H1 (cell line): ENCODE measurements at regions not wholly inside any gene's neighbourhood (a gene's known extent, or its start where the extent isn't known, plus 50 kb on each side); places are given as distances from the start of the nearest gene placed in this dataset.

Experiments
- CTCF ChIA-PET: fragments of 300-600 bp; sonication (Branson Sonifier 250); formaldehyde crosslinking; loops from one replicate; lab custom pipeline; 2021; ENCODE audit not compliant: partially characterized antibody; lab: Charles Lee
- POLR2A ChIA-PET: fragments of 300-600 bp; sonication (Branson Sonifier 250); formaldehyde crosslinking; loops from one replicate; lab custom pipeline; 2021; ENCODE audit warnings: inconsistent platforms; ENCODE audit not compliant: partially characterized antibody; lab: Charles Lee
- DNase-seq, 2 experiments: peaks; one replicate each; pipeline versions ENCODE4 v3.0.0 to v3.0.0-alpha.2; 2010 to 2022; ENCODE audit warnings: low spot score in 2 of 2, low read depth in 1 of 2, mixed read lengths in 1 of 2
- FAIRE-seq: peaks from 2 replicates; lab custom pipeline; 2011; peaks lifted over from hg19 to GRCh38; lab: Jason Lieb, UNC
- H2AFZ ChIP-seq: 2 replicates; pipeline ENCODE4 v1.8.1; 2012; ENCODE audit warnings: low read length, inconsistent platforms
- H2AK5ac ChIP-seq: 2 replicates; pipeline ENCODE4 v1.6.1; 2013; ENCODE audit warnings: low read depth, low read length
- H2BK120ac ChIP-seq: replicated peaks from 2 replicates; pipeline ENCODE3; 2013; ENCODE audit warnings: low read depth, low read length, inconsistent platforms
- H2BK12ac ChIP-seq: 2 replicates; pipeline ENCODE4 v1.6.1; 2013; ENCODE audit warnings: low read depth, low read length
- H2BK15ac ChIP-seq: 2 replicates; pipeline ENCODE4 v1.6.1; 2013; ENCODE audit warnings: low read length
- H2BK20ac ChIP-seq: 2 replicates; pipeline ENCODE4 v1.6.1; 2013; ENCODE audit warnings: low read length
- H2BK5ac ChIP-seq: 2 replicates; pipeline ENCODE4 v1.6.1; 2013; ENCODE audit warnings: low read depth, low read length
- H3K14ac ChIP-seq: 2 replicates; pipeline ENCODE4 v1.6.1; 2013; ENCODE audit warnings: inconsistent platforms; ENCODE audit not compliant: insufficient read length
- H3K18ac ChIP-seq: 2 replicates; pipeline ENCODE4 v1.6.1; 2013; ENCODE audit warnings: low read length; ENCODE audit errors: extremely low read depth
- H3K23ac ChIP-seq: 2 replicates; pipeline ENCODE4 v1.6.1; 2013; ENCODE audit warnings: inconsistent platforms; ENCODE audit not compliant: insufficient read length
- H3K23me2 ChIP-seq: 2 replicates; pipeline ENCODE4 v1.6.1; 2013; ENCODE audit warnings: low read depth, low read length
- H3K27ac ChIP-seq: 2 replicates; pipeline ENCODE4 v1.6.1; 2011; ENCODE audit warnings: low read depth, low read length, inconsistent platforms
- H3K27me3 ChIP-seq, 4 experiments: replicated peaks in 1 of 4; 1 replicate in 1 of 4; 2 replicates in 3 of 4; pipeline versions ENCODE4 v1.6.1 to v1.8.1; 2011 to 2013; ENCODE audit warnings: low read length in 3 of 4, mild to moderate bottlenecking in 3 of 4, inconsistent platforms in 2 of 4, mixed read lengths in 2 of 4, moderate library complexity in 1 of 4; ENCODE audit not compliant: control insufficient read depth in 3 of 4, insufficient read depth in 3 of 4; ENCODE audit errors: extremely low read depth in 1 of 4
- H3K36me3 ChIP-seq, 4 experiments: 2 replicates each; pipeline versions ENCODE4 v1.6.1 to v1.8.1; 2011 to 2013; ENCODE audit warnings: mild to moderate bottlenecking in 4 of 4, low read length in 3 of 4, moderate library complexity in 2 of 4, control low read depth in 1 of 4, inconsistent platforms in 1 of 4; ENCODE audit not compliant: insufficient read depth in 4 of 4, control insufficient read depth in 2 of 4
- H3K4ac ChIP-seq: replicated peaks from 2 replicates; pipeline ENCODE3; 2013; ENCODE audit warnings: low read length, low read depth, mixed read lengths, inconsistent platforms; ENCODE audit not compliant: insufficient read length
- H3K4me1 ChIP-seq, 4 experiments: replicated peaks in 1 of 4; 1 replicate in 1 of 4; 2 replicates in 3 of 4; pipeline versions ENCODE4 v1.6.1 to v1.8.1; 2011 to 2013; ENCODE audit warnings: low read length in 3 of 4, inconsistent platforms in 2 of 4, mixed read lengths in 1 of 4; ENCODE audit not compliant: insufficient read depth in 4 of 4, control insufficient read depth in 3 of 4
- H3K4me2 ChIP-seq, 2 experiments: 2 replicates each; pipeline versions ENCODE4 v1.6.1 to v1.8.1; 2011 to 2013; ENCODE audit warnings: low read depth in 2 of 2, low read length in 2 of 2, control low read depth in 1 of 2, inconsistent platforms in 1 of 2, mild to moderate bottlenecking in 1 of 2; ENCODE audit not compliant: insufficient read depth in 1 of 2
- H3K4me3 ChIP-seq, 4 experiments: fragments of 200-600, 300-600 bp in 1 of 4; sonication (generic), shearing (Covaris generic), sonication (Bioruptor Twin) in 1 of 4; 2 replicates each; pipeline versions ENCODE4 v1.5.1 to v1.8.1; 2011 to 2016; ENCODE audit warnings: low read length in 4 of 4, low read depth in 3 of 4, control low read depth in 2 of 4, inconsistent platforms in 2 of 4, mild to moderate bottlenecking in 2 of 4, mixed read lengths in 1 of 4, moderate library complexity in 1 of 4; ENCODE audit not compliant: insufficient read depth in 2 of 4; ENCODE audit errors: extremely low read depth in 1 of 4
- H3K56ac ChIP-seq: replicated peaks from 2 replicates; pipeline ENCODE3; 2013; ENCODE audit warnings: low read depth, mild to moderate bottlenecking, mixed read lengths, low read length, inconsistent platforms; ENCODE audit not compliant: insufficient read length
- H3K79me1 ChIP-seq: 2 replicates; pipeline ENCODE4 v1.6.1; 2013; ENCODE audit warnings: low read depth, low read length, control low read depth
- H3K79me2 ChIP-seq, 2 experiments: 2 replicates each; pipeline versions ENCODE4 v1.6.1 to v1.8.1; 2012 to 2013; ENCODE audit warnings: low read length in 2 of 2, mild to moderate bottlenecking in 2 of 2, inconsistent platforms in 1 of 2; ENCODE audit not compliant: insufficient read depth in 2 of 2, control insufficient read depth in 1 of 2
- H3K9ac ChIP-seq, 4 experiments: replicated peaks in 1 of 4; 1 replicate in 1 of 4; 2 replicates in 3 of 4; pipeline versions ENCODE4 v1.6.1 to v1.8.1; 2011 to 2013; ENCODE audit warnings: low read depth in 3 of 4, low read length in 3 of 4, control low read depth in 2 of 4, mild to moderate bottlenecking in 2 of 4, moderate library complexity in 2 of 4, inconsistent platforms in 1 of 4; ENCODE audit errors: extremely low read depth in 1 of 4
- H3K9me3 ChIP-seq, 2 experiments: 2 replicates each; pipeline versions ENCODE4 v1.6.1 to v1.8.1; 2012 to 2013; ENCODE audit warnings: mild to moderate bottlenecking in 2 of 2, moderate library complexity in 2 of 2, control low read depth in 1 of 2, inconsistent platforms in 1 of 2, low read depth in 1 of 2, low read length in 1 of 2, mixed read lengths in 1 of 2; ENCODE audit not compliant: insufficient read depth in 2 of 2
- H4K20me1 ChIP-seq, 2 experiments: replicated peaks in 1 of 2; 2 replicates each; pipeline versions ENCODE3 to v1.8.1; 2011 to 2013; ENCODE audit warnings: inconsistent platforms in 2 of 2, low read length in 2 of 2, mild to moderate bottlenecking in 1 of 2; ENCODE audit not compliant: insufficient read depth in 2 of 2, control insufficient read depth in 1 of 2
- H4K5ac ChIP-seq: 2 replicates; pipeline ENCODE4 v1.6.1; 2013; ENCODE audit warnings: low read length, low read depth, mixed read lengths, inconsistent platforms; ENCODE audit not compliant: insufficient read length
- H4K8ac ChIP-seq: 2 replicates; pipeline ENCODE4 v1.8.0; 2013; ENCODE audit warnings: mild to moderate bottlenecking, moderate library complexity, low read length, inconsistent platforms; ENCODE audit not compliant: insufficient read depth; ENCODE audit errors: extremely low read depth
- H4K91ac ChIP-seq: replicated peaks from 2 replicates; pipeline ENCODE3; 2013; ENCODE audit warnings: low read length, mixed read lengths, inconsistent platforms; ENCODE audit not compliant: insufficient read length
- RAD21 ChIP-seq, 2 experiments: IDR thresholded peaks in 1 of 2; conservative IDR thresholded peaks in 1 of 2; 2 replicates each; pipeline ENCODE4 v1.6.1; 2011; ENCODE audit warnings: low read depth in 2 of 2, low read length in 2 of 2, improper control_type of control experiment in 1 of 2, inconsistent platforms in 1 of 2, mild to moderate bottlenecking in 1 of 2, moderate library complexity in 1 of 2
- TEAD4 ChIP-seq: IDR thresholded peaks from 2 replicates; pipeline ENCODE4 v1.6.1; 2012; ENCODE audit warnings: low read depth, low read length, inconsistent platforms, mixed read lengths
- WGBS, 2 experiments: shearing (Covaris generic) in 1 of 2; methylation state at CpG; one replicate each; pipeline versions ENCODE4 v1.1.6 to v1.1.7; 2013 to 2015; ENCODE audit warnings: low lambda C conversion rate in 2 of 2, mixed read lengths in 2 of 2, inconsistent platforms in 1 of 2, low coverage in 1 of 2, missing lambda C conversion rate in 1 of 2; ENCODE audit not compliant: insufficient replicate concordance in 2 of 2, insufficient coverage in 1 of 2, insufficient read length in 1 of 2; ENCODE audit errors: extremely low coverage in 1 of 2, missing lambda C conversion rate in 1 of 2; 5-methylcytosine and 5-hydroxymethylcytosine counted together

- CTCF ChIA-PET, result interaction anchor here (1.3 to 1.4 kb wide), 2 partner anchors 9 to 12 kb away, joined by 3 to 4 read pairs; no protein-coding TSS in a partner anchor
- H3K4ac ChIP-seq, result no peak overlapping the region
- FAIRE-seq (no peak), DNase-seq (no peak)
- H4K91ac ChIP-seq, result no peak overlapping the region
- TF ChIP-seq RAD21 (IDR thresholded peaks at IDR 0.05 in 1 of 2, conservative IDR thresholded peaks at IDR 0.05 in 1 of 2; ENCODE audit: low read depth in 2 of 2, low read length in 2 of 2) (no peak), TEAD4 (0 out of 2 replicates have a peak, but pooled peaks have one; percentile 16)
- no peaks in the 10 kb centered on the region for H3K79me2 ChIP-seq
- no peak overlapping the region for H2AK5ac ChIP-seq
- 79% methylated on average over 9 of the region's 9 CpGs; no CpG with 5 or more reads in 1 of the 2 experiments for WGBS, 2 experiments
- no peaks in the 10 kb centered on the region for H3K9me3 ChIP-seq
- H3K4me1 ChIP-seq, result peaks cover 0 to 17% (median 3%) of the 10 kb centered on the region in 4 experiments; a peak in 4 of 7 replicates
- H3K27ac ChIP-seq, result no peak overlapping the region
- H3K36me3 ChIP-seq, result no peaks in the 10 kb centered on the region
- H3K23ac ChIP-seq, result no peak overlapping the region
- POLR2A ChIA-PET, result no interaction called here
- H3K79me1 ChIP-seq, result no peaks in the 10 kb centered on the region
- H2BK12ac ChIP-seq, result no peak overlapping the region
- H2BK120ac ChIP-seq, result no peak overlapping the region
- H4K8ac ChIP-seq, result no peak overlapping the region
- no peak overlapping the region for H2BK15ac ChIP-seq
- H3K4me3 ChIP-seq, result no peak overlapping the region
- H2BK5ac ChIP-seq, result no peak overlapping the region
- H3K18ac ChIP-seq, result no peak overlapping the region
- no peak overlapping the region for H3K9ac ChIP-seq
- no peaks in the 10 kb centered on the region for H3K23me2 ChIP-seq
- no peak overlapping the region for H4K5ac ChIP-seq
- no peak overlapping the region for H2AFZ ChIP-seq
- H4K20me1 ChIP-seq, result no peaks in the 10 kb centered on the region
- H2BK20ac ChIP-seq, result no peak overlapping the region
- H3K56ac ChIP-seq, result peak overlapping the region; percentile 7
- H3K27me3 ChIP-seq, result no peaks in the 10 kb centered on the region; a peak in 1 of 7 replicates
- H3K14ac ChIP-seq, result no peak overlapping the region
- no peak overlapping the region for H3K4me2 ChIP-seq
Measured at GRCh38 chr17:79272666-79273219, 198.1 kb downstream of the ENGASE start.
